Hepatocyte (in vitro differentiated cells): ENCODE measurements at regions not wholly inside any gene's neighbourhood (a gene's known extent, or its start where the extent isn't known, plus 50 kb on each side); places are given as distances from the start of the nearest gene placed in this dataset.

Source experiments
- DNase-seq: peaks from one replicate; pipeline ENCODE4 v3.0.0-alpha.2; 2016; ENCODE audit warnings: low spot score
- H2AFZ ChIP-seq: fragments of 200-600 bp; sonication (generic); 2 replicates; pipeline ENCODE4 v1.6.0; 2016; ENCODE audit warnings: antibody characterized with exemption, mild to moderate bottlenecking
- H3K27ac ChIP-seq: fragments of 200-600 bp; sonication (generic); 2 replicates; pipeline ENCODE4 v1.5.1; 2016; ENCODE audit warnings: mild to moderate bottlenecking
- H3K27me3 ChIP-seq: fragments of 200-600 bp; sonication (generic); 2 replicates; pipeline ENCODE4 v1.6.1; 2016
- H3K36me3 ChIP-seq: fragments of 200-600 bp; sonication (generic); replicated peaks from 2 replicates; pipeline ENCODE4 v1.5.1; 2016; ENCODE audit warnings: low read depth; ENCODE audit not compliant: insufficient read depth
- H3K4me1 ChIP-seq: fragments of 200-600 bp; sonication (generic); 2 replicates; pipeline ENCODE4 v1.5.1; 2016; ENCODE audit warnings: mild to moderate bottlenecking, moderate library complexity; ENCODE audit not compliant: insufficient read depth
- H3K4me2 ChIP-seq: fragments of 200-600 bp; sonication (generic); 2 replicates; pipeline ENCODE4 v1.6.0; 2016
- H3K4me3 ChIP-seq: fragments of 200-600 bp; sonication (generic); 2 replicates; pipeline ENCODE4 v1.5.1; 2016; ENCODE audit warnings: mild to moderate bottlenecking
- H3K79me2 ChIP-seq: fragments of 200-600 bp; sonication (generic); 2 replicates; pipeline ENCODE4 v1.6.0; 2017; ENCODE audit warnings: mild to moderate bottlenecking
- H3K9me2 ChIP-seq: fragments of 200-600 bp; sonication (generic); replicated peaks from 2 replicates; pipeline ENCODE4 v1.6.0; 2017; ENCODE audit warnings: mild to moderate bottlenecking; ENCODE audit not compliant: insufficient read depth
- H3K9me3 ChIP-seq: fragments of 200-600 bp; sonication (generic); 2 replicates; pipeline ENCODE4 v1.5.1; 2016; ENCODE audit warnings: low read depth, mild to moderate bottlenecking
- H4K20me1 ChIP-seq: fragments of 200-600 bp; sonication (generic); 2 replicates; pipeline ENCODE4 v1.6.0; 2016; ENCODE audit warnings: mild to moderate bottlenecking; ENCODE audit not compliant: insufficient read depth, poor library complexity, severe bottlenecking
- CTCF ChIP-seq: fragments of 200-600 bp; sonication (generic); IDR thresholded peaks from 2 replicates; pipeline ENCODE4 v1.5.1; 2016; ENCODE audit warnings: antibody characterized with exemption, mild to moderate bottlenecking; ENCODE audit not compliant: poor library complexity
- EZH2 ChIP-seq: fragments of 200-600 bp; sonication (generic); IDR thresholded peaks from 2 replicates; pipeline ENCODE4 v1.6.1; 2016; ENCODE audit warnings: antibody characterized with exemption, mild to moderate bottlenecking, borderline replicate concordance
- EZH2phosphoT487 ChIP-seq: fragments of 200-600 bp; sonication (generic); IDR thresholded peaks from one replicate; pipeline ENCODE4 v1.6.1; 2018; ENCODE audit warnings: antibody characterized with exemption, mild to moderate bottlenecking, low read depth, moderate library complexity; ENCODE audit not compliant: unreplicated experiment, severe bottlenecking
- WGBS: methylation state at CpG from one replicate; pipeline ENCODE4 v1.1.6; 2016; ENCODE audit warnings: low lambda C conversion rate; ENCODE audit errors: missing lambda C conversion rate; 5-methylcytosine and 5-hydroxymethylcytosine counted together

- Histone ChIP-seq H2AFZ (no peak overlapping the region), H3K4me1 (no peaks in the 10 kb centered on the region), H3K27me3 (no peaks in the 10 kb centered on the region), H3K4me2 (no peak overlapping the region), H3K79me2 (no peaks in the 10 kb centered on the region), H3K4me3 (no peak overlapping the region), H3K27ac (no peak overlapping the region), H4K20me1 (no peaks in the 10 kb centered on the region), H3K9me2 (no peaks in the 10 kb centered on the region), H3K36me3 (no peaks in the 10 kb centered on the region), H3K9me3 (no peaks in the 10 kb centered on the region)
- DNase-seq, result no peak
- 90% methylated on average over 4 of the region's 4 CpGs for WGBS
- no peak for TF ChIP-seq EZH2
- no peak for TF ChIP-seq EZH2phosphoT487
- TF ChIP-seq CTCF, result no peak
Measured at GRCh38 chr2:22247466-22247865, 1123.7 kb downstream of the TDRD15 start.

GRCh38 chr2:22248851-22249250 lies 1125.1 kb downstream of the TDRD15 start:
- no peak for DNase-seq
- no peaks in the 10 kb centered on the region for H3K9me2 ChIP-seq
- no peaks in the 10 kb centered on the region for H3K4me1 ChIP-seq
- no peaks in the 10 kb centered on the region for H4K20me1 ChIP-seq
- H3K36me3 ChIP-seq, result no peaks in the 10 kb centered on the region
- TF ChIP-seq EZH2phosphoT487 (no peak), EZH2 (no peak), CTCF (no peak)
- no peak overlapping the region for H3K4me2 ChIP-seq
- no peaks in the 10 kb centered on the region for H3K27me3 ChIP-seq
- WGBS, result 89% methylated on average over 2 of the region's 2 CpGs
- H3K79me2 ChIP-seq, result no peaks in the 10 kb centered on the region
- H2AFZ ChIP-seq, result no peak overlapping the region
- no peak overlapping the region for H3K27ac ChIP-seq
- H3K4me3 ChIP-seq, result no peak overlapping the region
- H3K9me3 ChIP-seq, result no peaks in the 10 kb centered on the region

GRCh38 chr2:22253171-22253570 lies 1129.4 kb downstream of the TDRD15 start:
- TF ChIP-seq EZH2phosphoT487, result no peak
- no peak for TF ChIP-seq EZH2
- no peak for TF ChIP-seq CTCF
- Histone ChIP-seq H3K36me3 (no peaks in the 10 kb centered on the region), H3K4me2 (no peak overlapping the region), H3K27me3 (no peaks in the 10 kb centered on the region), H4K20me1 (no peaks in the 10 kb centered on the region), H3K9me2 (no peaks in the 10 kb centered on the region), H2AFZ (no peak overlapping the region), H3K79me2 (no peaks in the 10 kb centered on the region), H3K27ac (no peak overlapping the region), H3K9me3 (no peaks in the 10 kb centered on the region), H3K4me1 (no peaks in the 10 kb centered on the region), H3K4me3 (no peak overlapping the region)
- 70% methylated on average over 2 of the region's 2 CpGs for WGBS
- no peak for DNase-seq

GRCh38 chr2:22261165-22261564 lies 1123.8 kb upstream of the KLHL29 start:
- H3K9me2 ChIP-seq, result no peaks in the 10 kb centered on the region
- TF ChIP-seq CTCF, result no peak
- TF ChIP-seq EZH2phosphoT487, result no peak
- TF ChIP-seq EZH2, result no peak
- H2AFZ ChIP-seq, result no peak overlapping the region
- no peak overlapping the region for H3K4me3 ChIP-seq
- H3K9me3 ChIP-seq, result no peaks in the 10 kb centered on the region
- H3K27me3 ChIP-seq, result no peaks in the 10 kb centered on the region
- H3K27ac ChIP-seq, result no peak overlapping the region
- no peak overlapping the region for H3K4me2 ChIP-seq
- whole genome bisulfite sequencing, result 95% methylated on average over 7 of the region's 7 CpGs
- H4K20me1 ChIP-seq, result no peaks in the 10 kb centered on the region
- no peaks in the 10 kb centered on the region for H3K4me1 ChIP-seq
- DNase-seq, result no peak
- no peaks in the 10 kb centered on the region for H3K36me3 ChIP-seq
- H3K79me2 ChIP-seq, result no peaks in the 10 kb centered on the region
